ENCODE measurements at regions not wholly inside any gene's neighbourhood (a gene's known extent, or its start where the extent isn't known, plus 50 kb on each side); places are given as distances from the start of the nearest gene placed in this dataset.
"Not testable (repeated sequence)": the region's sequence is repeated elsewhere in the genome, so short reads cannot be mapped to it uniquely, and the experiment has no call there.

GRCh38 chr4:161329852-161330251 is 833.9 kb downstream of the FSTL5 start:
- DNase-seq (ENCODE audit: low spot score), result no peak

GRCh38 chr4:161321706-161322105 is 842.1 kb downstream of the FSTL5 start:
- no peak for DNase-seq (ENCODE audit: low spot score)

GRCh38 chr4:161320377-161320776 is 843.4 kb downstream of the FSTL5 start:
- DNase-seq (ENCODE audit: low spot score), result peak; percentile 13

GRCh38 chr4:161317000-161317399 is 846.8 kb downstream of the FSTL5 start:
- no peak for DNase-seq (ENCODE audit: low spot score)

DNA sequence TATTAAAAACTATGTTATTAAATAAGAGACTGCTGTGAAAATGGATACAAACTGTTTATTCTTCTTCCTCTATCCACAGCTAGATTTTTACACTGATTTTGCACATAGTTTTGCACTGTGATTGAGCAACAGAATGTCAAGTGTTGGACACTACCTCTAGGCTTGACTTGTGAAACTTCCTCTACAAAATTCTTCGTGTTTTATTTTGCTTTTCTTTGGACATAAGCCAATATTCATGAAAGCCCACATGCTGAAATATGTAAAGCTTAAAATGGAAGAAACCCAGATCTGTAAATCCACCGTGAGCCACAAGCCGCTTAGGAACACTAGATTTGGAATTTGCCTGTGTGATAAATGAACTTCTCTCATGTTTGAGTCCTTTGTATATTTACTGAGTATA is 849.4 kb downstream of the FSTL5 start:
- no peak for DNase-seq (ENCODE audit: low spot score)

DNA sequence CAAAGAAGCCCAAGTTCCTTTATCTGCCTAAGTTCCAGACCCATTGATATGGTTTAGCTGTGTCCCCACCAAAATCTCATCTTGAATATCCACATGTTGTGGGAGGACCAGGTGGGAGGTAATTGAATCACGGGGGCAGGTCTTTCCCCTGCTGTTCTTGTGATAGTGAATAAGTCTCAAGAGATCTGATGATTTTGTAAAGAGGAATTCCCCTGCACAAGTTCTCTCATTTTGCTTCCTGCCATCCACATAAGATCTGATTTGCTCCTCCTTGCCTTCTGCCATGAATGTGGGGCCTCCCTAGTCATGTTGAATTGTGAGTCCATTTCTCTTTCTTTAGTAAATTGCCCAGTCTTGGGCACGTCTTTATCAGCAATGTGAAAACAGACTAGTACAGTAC is 860.2 kb downstream of the FSTL5 start:
- DNase-seq (ENCODE audit: low spot score), result no peak

DNA sequence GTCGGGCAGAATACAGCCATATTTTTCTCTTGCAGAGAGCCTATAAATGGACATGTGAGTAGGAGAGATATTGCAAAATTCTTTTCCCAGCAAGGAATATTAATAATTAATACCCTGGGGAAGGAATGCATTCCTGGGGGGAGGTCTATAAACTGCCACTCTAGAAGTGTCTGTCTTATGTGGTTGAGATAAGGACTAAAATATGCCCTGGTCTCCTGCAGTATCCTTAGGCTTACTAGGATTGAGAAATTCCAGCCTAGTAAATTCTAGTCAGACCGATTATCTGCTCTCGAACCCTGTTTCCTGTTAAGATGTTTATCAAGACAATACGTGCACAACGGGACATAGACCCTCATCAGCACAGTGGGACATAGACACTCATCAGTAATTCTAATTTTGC is 872.6 kb downstream of the FSTL5 start:
- no peak for DNase-seq (ENCODE audit: low spot score)

GRCh38 chr4:161287678-161288352 is 876.0 kb downstream of the FSTL5 start:
- no peak for DNase-seq (ENCODE audit: low spot score)

GRCh38 chr4:161285461-161285860 is 878.3 kb downstream of the FSTL5 start:
- DNase-seq (ENCODE audit: low spot score), result no peak

- DNase-seq (ENCODE audit: low spot score), result no peak
Observed at GRCh38 chr4:161280929-161281328, 882.9 kb downstream of the FSTL5 start.

GRCh38 chr4:161279095-161279494 is 884.7 kb downstream of the FSTL5 start:
- no peak for DNase-seq (ENCODE audit: low spot score)

- not testable (repeated sequence) for DNase-seq (ENCODE audit: low spot score)
Observed at GRCh38 chr4:161277150-161277787, 886.5 kb downstream of the FSTL5 start.

- DNase-seq (ENCODE audit: low spot score), result no peak
Observed at GRCh38 chr4:161273607-161274006, 890.2 kb downstream of the FSTL5 start.

DNA sequence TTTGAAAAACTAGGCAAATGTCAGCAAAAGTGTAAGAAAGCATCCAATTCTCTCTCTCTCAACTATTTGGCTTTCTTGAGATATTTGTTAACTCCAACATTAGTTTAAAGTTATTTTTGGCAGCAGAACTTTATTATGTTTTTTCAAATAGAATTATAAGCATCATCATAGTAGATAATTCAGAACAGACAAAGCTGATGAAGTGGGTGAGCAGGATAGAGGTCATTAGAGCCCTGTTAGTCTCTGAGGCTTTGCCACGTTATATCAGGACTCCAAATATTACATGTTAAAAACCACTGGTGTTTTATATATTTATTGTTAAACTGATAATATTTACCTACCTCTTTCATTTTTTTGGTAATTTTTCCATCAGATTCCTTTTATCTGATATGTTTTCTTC is 903.0 kb downstream of the FSTL5 start:
- no peak for DNase-seq (ENCODE audit: low spot score)

GRCh38 chr4:161256716-161257115 is 907.1 kb downstream of the FSTL5 start:
- DNase-seq (ENCODE audit: low spot score), result peak; percentile 29

DNA sequence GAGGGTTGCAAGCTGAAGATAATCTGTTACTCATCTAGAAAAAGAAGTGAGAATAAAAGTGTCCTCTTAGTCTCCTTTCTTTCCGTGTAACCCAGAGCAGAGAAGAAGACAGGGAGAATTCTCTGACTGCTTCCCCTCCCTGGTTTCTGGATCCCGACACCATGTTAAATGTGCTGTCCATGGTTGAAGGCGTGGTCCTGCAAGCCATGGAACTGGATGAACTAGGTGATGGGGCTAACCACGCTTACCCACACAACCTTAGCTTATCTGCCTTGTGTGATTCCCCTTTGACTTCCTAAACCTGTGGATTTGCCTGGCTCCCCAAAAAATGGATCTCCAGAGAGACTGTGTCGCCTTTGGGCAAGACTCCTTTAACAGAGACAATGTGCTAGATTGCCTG is 907.6 kb downstream of the FSTL5 start:
- no peak for DNase-seq (ENCODE audit: low spot score)

DNA sequence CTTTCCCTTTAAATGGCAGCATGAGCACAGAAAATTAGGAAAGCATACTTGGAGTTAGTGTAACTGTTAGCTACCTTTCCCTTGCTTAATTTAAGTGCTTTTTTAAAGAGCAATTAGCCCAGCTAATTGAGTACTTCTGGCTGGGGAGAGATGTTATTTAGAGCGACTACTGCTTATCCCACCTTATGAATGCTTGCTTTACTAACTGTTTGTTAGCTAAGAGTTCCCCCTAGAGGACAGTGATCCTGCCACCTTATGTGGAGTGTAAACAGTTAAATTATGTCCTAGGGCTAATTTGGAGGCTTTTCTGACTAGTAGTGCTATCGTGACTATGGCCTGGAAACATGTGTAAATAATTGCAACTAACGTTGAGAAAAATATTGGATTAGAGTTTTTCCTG is 909.4 kb downstream of the FSTL5 start:
- peak; percentile 7 for DNase-seq (ENCODE audit: low spot score)

- DNase-seq (ENCODE audit: low spot score), result peak; percentile 32
Observed at GRCh38 chr4:161252520-161253141, 911.2 kb downstream of the FSTL5 start.

GRCh38 chr4:161249779-161250440 is 913.9 kb downstream of the FSTL5 start:
- DNase-seq (ENCODE audit: low spot score), result no peak

DNA sequence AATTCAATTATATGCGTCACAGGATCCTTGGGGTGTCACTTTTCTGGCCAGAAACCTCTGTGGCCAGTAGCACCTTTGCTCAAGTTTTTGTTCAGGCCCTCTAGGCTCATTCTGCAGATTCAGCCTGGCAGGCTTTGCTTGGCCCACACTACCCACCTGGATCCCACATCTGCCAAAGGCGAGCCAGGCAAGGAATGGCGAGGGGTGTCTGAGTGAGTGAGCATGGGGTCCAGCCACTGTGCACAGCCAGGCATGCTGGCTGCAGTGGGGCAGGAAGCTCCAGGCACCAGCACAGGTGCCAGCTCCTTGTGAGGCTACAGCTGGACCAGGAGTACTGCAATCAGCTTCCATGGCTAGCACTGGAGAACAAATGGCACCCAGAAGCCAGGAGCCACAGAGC is 914.9 kb downstream of the FSTL5 start:
- no peak for DNase-seq (ENCODE audit: low spot score)

GRCh38 chr4:161247831-161248230 is 916.0 kb downstream of the FSTL5 start:
- DNase-seq (ENCODE audit: low spot score), result no peak

- no peak for DNase-seq (ENCODE audit: low spot score)
Observed at GRCh38 chr4:161238033-161238432, 925.8 kb downstream of the FSTL5 start.

- no peak for DNase-seq (ENCODE audit: low spot score)
Observed at GRCh38 chr4:161237495-161237894, 926.3 kb downstream of the FSTL5 start.
